HCT116 (cell line): ENCODE measurements at regions not wholly inside any gene's neighbourhood (a gene's known extent, or its start where the extent isn't known, plus 50 kb on each side); places are given as distances from the start of the nearest gene placed in this dataset.

Experiments used
- ATAC-seq: fragments of 200-7000 bp; cut with Tn5 transposase; 2 replicates; pipeline ENCODE4 v1.9.1; 2020; ENCODE audit warnings: mild to moderate bottlenecking, moderate library complexity
- BruUV-seq: library from RNA; stranded (reverse); fragments of 400-500 nt; replicated peaks from 2 replicates; lab custom pipeline; 2021; lab: Mats Ljungman, UMichigan
- CTCF ChIA-PET: fragments of 300-600 bp; sonication (Branson Sonifier 250); formaldehyde crosslinking; loops from one replicate; lab custom pipeline; 2021; ENCODE audit warnings: antibody characterized with exemption; lab: Charles Lee
- POLR2A ChIA-PET: fragments of 300-600, 350-600 bp; sonication (Branson Sonifier 250); formaldehyde crosslinking; loops from one replicate; lab custom pipeline; 2021; ENCODE audit warnings: antibody characterized with exemption; lab: Charles Lee
- RAD21 ChIA-PET, 2 experiments: fragments of 300-600 bp; sonication (Branson Sonifier 250); formaldehyde crosslinking; loops; one replicate each; lab custom pipeline; 2023; ENCODE audit warnings: low total read pairs in 2 of 2; ENCODE audit not compliant: uncharacterized antibody in 2 of 2, unreplicated experiment in 2 of 2, low non-redundant PET in 1 of 2; lab: Charles Lee
- DNase-seq: peaks from one replicate; pipeline ENCODE4 v3.0.0-alpha.2; 2010; ENCODE audit warnings: low read depth, low spot score
- H2AFZ ChIP-seq: fragments of 200-600 bp; shearing (Covaris generic), sonication (generic); 2 replicates; pipeline ENCODE4 v1.6.1; 2017; ENCODE audit warnings: low read depth, mixed run types, mixed read lengths, antibody characterized with exemption, low read length; ENCODE audit not compliant: poor library complexity, severe bottlenecking
- H3K27ac ChIP-seq: 2 replicates; pipeline ENCODE4 v1.5.1; 2012; ENCODE audit warnings: low read depth, low read length
- H3K27me3 ChIP-seq: fragments of 200-600 bp; sonication (generic); 2 replicates; pipeline ENCODE4 v1.6.1; 2016; ENCODE audit warnings: mixed run types, low read length, mixed read lengths; ENCODE audit not compliant: insufficient read depth
- H3K36me3 ChIP-seq, 2 experiments: fragments of 200-500 bp in 1 of 2; fragments of 200-600 bp in 1 of 2; sonication (Bioruptor generic) in 1 of 2; sonication (generic) in 1 of 2; 2 replicates each; pipeline versions ENCODE4 v1.5.1 to v1.6.1; 2014 to 2016; ENCODE audit warnings: low read length in 2 of 2, inconsistent platforms in 1 of 2, mixed read lengths in 1 of 2, mixed run types in 1 of 2; ENCODE audit not compliant: insufficient read depth in 2 of 2, control insufficient read depth in 1 of 2
- H3K4me1 ChIP-seq, 2 experiments: fragments of 200-600 bp in 1 of 2; sonication (generic) in 1 of 2; 2 replicates each; pipeline versions ENCODE4 v1.5.1 to v1.6.1; 2012 to 2017; ENCODE audit warnings: low read length in 2 of 2, inconsistent platforms in 1 of 2, mild to moderate bottlenecking in 1 of 2, mixed read lengths in 1 of 2, mixed run types in 1 of 2, moderate library complexity in 1 of 2; ENCODE audit not compliant: insufficient read depth in 2 of 2, control insufficient read depth in 1 of 2
- H3K4me2 ChIP-seq: fragments of 200-600 bp; sonication (generic); 2 replicates; pipeline ENCODE4 v1.6.1; 2017; ENCODE audit warnings: mixed run types, low read length, mixed read lengths
- H3K4me3 ChIP-seq, 2 experiments: fragments of 200-600 bp in 1 of 2; sonication (generic) in 1 of 2; replicated peaks in 1 of 2; 2 replicates each; pipeline ENCODE4 v1.5.1; 2011 to 2016; ENCODE audit warnings: low read length in 2 of 2, control low read depth in 1 of 2, low read depth in 1 of 2, mild to moderate bottlenecking in 1 of 2, mixed read lengths in 1 of 2, mixed run types in 1 of 2
- H3K79me2 ChIP-seq: fragments of 200-600 bp; sonication (generic); 2 replicates; pipeline ENCODE4 v1.6.1; 2017; ENCODE audit warnings: mild to moderate bottlenecking, mixed run types, low read length, moderate library complexity, mixed read lengths; ENCODE audit not compliant: insufficient read depth
- H3K9ac ChIP-seq: fragments of 200-600 bp; sonication (generic); 2 replicates; pipeline ENCODE4 v1.6.1; 2016; ENCODE audit warnings: low read length, mixed read lengths
- H3K9me2 ChIP-seq: fragments of 200-600 bp; sonication (generic), shearing (Covaris generic); 2 replicates; pipeline ENCODE4 v1.6.1; 2017; ENCODE audit warnings: mixed run types, mild to moderate bottlenecking, moderate library complexity; ENCODE audit not compliant: insufficient read depth
- H3K9me3 ChIP-seq, 2 experiments: fragments of 200-500 bp in 1 of 2; fragments of 200-600 bp in 1 of 2; sonication (Bioruptor generic) in 1 of 2; sonication (generic) in 1 of 2; 2 replicates each; pipeline ENCODE4 v1.6.1; 2014 to 2017; ENCODE audit warnings: low read length in 2 of 2, mixed read lengths in 2 of 2, inconsistent platforms in 1 of 2, low read depth in 1 of 2, mild to moderate bottlenecking in 1 of 2, mixed run types in 1 of 2, moderate library complexity in 1 of 2; ENCODE audit not compliant: control insufficient read depth in 1 of 2, insufficient read depth in 1 of 2
- H4K20me1 ChIP-seq: fragments of 200-600 bp; sonication (generic), shearing (Covaris generic); 2 replicates; pipeline ENCODE4 v1.6.1; 2017; ENCODE audit warnings: mixed run types, mild to moderate bottlenecking, moderate library complexity; ENCODE audit not compliant: insufficient read depth
- CBX3 ChIP-seq: IDR thresholded peaks from 2 replicates; pipeline ENCODE4 v1.6.1; 2012; ENCODE audit warnings: low read depth
- CEBPB ChIP-seq: IDR thresholded peaks from 2 replicates; pipeline ENCODE4 v1.6.1; 2012; ENCODE audit warnings: low read depth
- FOSL1 ChIP-seq: IDR thresholded peaks from 2 replicates; pipeline ENCODE4 v1.6.1; 2012; ENCODE audit warnings: low read depth
- JUND ChIP-seq: IDR thresholded peaks from 2 replicates; pipeline ENCODE4 v1.6.1; 2012
- POLR2AphosphoS5 ChIP-seq: IDR thresholded peaks from 2 replicates; pipeline ENCODE4 v1.6.1; 2011; ENCODE audit warnings: mild to moderate bottlenecking, low read depth, low read length, moderate library complexity
- RAD21 ChIP-seq: IDR thresholded peaks from 2 replicates; pipeline ENCODE4 v1.6.1; 2012; ENCODE audit warnings: low read depth, mild to moderate bottlenecking
- SIN3A ChIP-seq: IDR thresholded peaks from 2 replicates; pipeline ENCODE4 v1.6.1; 2012; ENCODE audit warnings: low read depth
- SP1 ChIP-seq: IDR thresholded peaks from 2 replicates; pipeline ENCODE4 v1.6.1; 2012; ENCODE audit warnings: low read depth
- intact Hi-C: fragments of 100-400 bp; cut with micrococcal nuclease; formaldehyde crosslinking; loops from 2 replicates; pipeline ENCODE4 v1.10.0; 2022
- TF ChIP-seq, protein P1 (sequence below): IDR thresholded peaks from 2 replicates; pipeline ENCODE4 v1.6.1; 2012; ENCODE audit warnings: low read depth
- TF ChIP-seq, protein P2 (sequence below): IDR thresholded peaks from 2 replicates; pipeline ENCODE4 v1.6.1; 2012
- TF ChIP-seq, protein P3 (sequence below): IDR thresholded peaks from 2 replicates; pipeline ENCODE4 v1.6.1; 2012

DNA sequence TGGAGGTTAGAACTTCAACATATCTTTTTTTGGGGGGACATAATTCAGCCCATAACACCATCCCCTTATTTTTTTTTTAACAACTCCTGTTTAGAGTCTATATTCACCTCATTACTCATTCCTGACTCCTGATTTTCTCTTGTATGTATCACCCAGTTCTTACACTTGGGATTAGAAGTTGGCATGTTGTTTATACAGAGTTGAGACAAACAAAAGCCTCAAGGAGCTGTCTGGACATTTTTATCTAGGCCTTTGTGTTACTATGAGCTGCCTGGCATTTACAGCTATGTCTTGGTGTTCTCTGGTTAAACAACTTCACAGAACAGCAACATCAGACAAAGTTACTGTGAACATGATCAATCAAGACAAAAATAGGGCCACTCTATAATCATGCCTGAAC is 517.5 kb downstream of the KIF20B start:
- Histone ChIP-seq H2AFZ (no peak overlapping the region), H3K4me1 (peaks cover 19 to 24% of the 10 kb centered on the region in 2 experiments), H3K36me3 (peaks cover 0 to 18% of the 10 kb centered on the region in 2 experiments; a peak in 1 of 4 replicates), H3K4me3 (no peak overlapping the region), H3K27me3 (no peaks in the 10 kb centered on the region), H4K20me1 (no peaks in the 10 kb centered on the region), H3K9me3 (0 out of 4 replicates have a peak, but pooled peaks cover 0 to 4% of the 10 kb centered on the region in 2 experiments), H3K79me2 (no peaks in the 10 kb centered on the region), H3K9me2 (no peaks in the 10 kb centered on the region), H3K4me2 (no peak overlapping the region), H3K27ac (no peak overlapping the region), H3K9ac (no peak overlapping the region)
- ChIA-PET RAD21 (no interaction called here), POLR2A (no interaction called here), CTCF (no interaction called here)
- intact Hi-C loops = no loop called here
- DNase-seq (no peak), ATAC-seq (no peak)
- no TSS peak for BruUV-seq
- TF ChIP-seq POLR2AphosphoS5 (no peak), CBX3 (no peak)

DNA sequence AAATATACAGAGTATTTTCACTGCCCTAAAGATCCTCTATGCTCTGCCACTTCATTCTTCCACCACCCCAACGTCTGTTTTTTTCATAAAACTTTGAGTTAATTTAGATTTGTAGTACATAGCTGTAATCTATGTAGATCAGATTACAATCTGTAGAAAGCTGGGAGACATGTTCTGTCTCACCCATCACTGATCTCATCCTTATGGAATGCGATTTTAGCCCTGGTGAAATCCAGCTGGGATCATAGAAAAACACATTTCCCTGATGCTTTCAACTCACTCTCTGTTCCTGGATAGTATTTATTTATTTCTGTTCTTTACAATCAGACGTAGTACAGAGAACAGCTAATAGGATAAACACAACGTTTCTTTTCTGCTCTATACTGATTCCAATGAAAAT is 521.0 kb downstream of the KIF20B start:
- 0 out of 4 replicates have a peak, but pooled peaks cover 0 to 4% of the 10 kb centered on the region in 2 experiments for H3K9me3 ChIP-seq
- intact Hi-C loops = loop anchor here (10.0 kb wide), 1 partner anchor 632 kb away; the partner anchor contains the start of gene HTR7
- BruUV-seq = no TSS peak
- H4K20me1 ChIP-seq = no peaks in the 10 kb centered on the region
- H3K27me3 ChIP-seq = no peaks in the 10 kb centered on the region
- POLR2A ChIA-PET = no interaction called here
- H3K9ac ChIP-seq = peak overlapping the region; percentile 42
- peaks cover 34 to 56% of the 10 kb centered on the region in 2 experiments for H3K4me1 ChIP-seq
- CTCF ChIA-PET = no interaction called here
- TF ChIP-seq, protein P1, sequence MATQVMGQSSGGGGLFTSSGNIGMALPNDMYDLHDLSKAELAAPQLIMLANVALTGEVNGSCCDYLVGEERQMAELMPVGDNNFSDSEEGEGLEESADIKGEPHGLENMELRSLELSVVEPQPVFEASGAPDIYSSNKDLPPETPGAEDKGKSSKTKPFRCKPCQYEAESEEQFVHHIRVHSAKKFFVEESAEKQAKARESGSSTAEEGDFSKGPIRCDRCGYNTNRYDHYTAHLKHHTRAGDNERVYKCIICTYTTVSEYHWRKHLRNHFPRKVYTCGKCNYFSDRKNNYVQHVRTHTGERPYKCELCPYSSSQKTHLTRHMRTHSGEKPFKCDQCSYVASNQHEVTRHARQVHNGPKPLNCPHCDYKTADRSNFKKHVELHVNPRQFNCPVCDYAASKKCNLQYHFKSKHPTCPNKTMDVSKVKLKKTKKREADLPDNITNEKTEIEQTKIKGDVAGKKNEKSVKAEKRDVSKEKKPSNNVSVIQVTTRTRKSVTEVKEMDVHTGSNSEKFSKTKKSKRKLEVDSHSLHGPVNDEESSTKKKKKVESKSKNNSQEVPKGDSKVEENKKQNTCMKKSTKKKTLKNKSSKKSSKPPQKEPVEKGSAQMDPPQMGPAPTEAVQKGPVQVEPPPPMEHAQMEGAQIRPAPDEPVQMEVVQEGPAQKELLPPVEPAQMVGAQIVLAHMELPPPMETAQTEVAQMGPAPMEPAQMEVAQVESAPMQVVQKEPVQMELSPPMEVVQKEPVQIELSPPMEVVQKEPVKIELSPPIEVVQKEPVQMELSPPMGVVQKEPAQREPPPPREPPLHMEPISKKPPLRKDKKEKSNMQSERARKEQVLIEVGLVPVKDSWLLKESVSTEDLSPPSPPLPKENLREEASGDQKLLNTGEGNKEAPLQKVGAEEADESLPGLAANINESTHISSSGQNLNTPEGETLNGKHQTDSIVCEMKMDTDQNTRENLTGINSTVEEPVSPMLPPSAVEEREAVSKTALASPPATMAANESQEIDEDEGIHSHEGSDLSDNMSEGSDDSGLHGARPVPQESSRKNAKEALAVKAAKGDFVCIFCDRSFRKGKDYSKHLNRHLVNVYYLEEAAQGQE = no peak
- TF ChIP-seq, protein P2, sequence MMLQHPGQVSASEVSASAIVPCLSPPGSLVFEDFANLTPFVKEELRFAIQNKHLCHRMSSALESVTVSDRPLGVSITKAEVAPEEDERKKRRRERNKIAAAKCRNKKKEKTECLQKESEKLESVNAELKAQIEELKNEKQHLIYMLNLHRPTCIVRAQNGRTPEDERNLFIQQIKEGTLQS = peak; percentile 57; the same call in 1 of the 2 replicates
- TF ChIP-seq RAD21 = 0 out of 2 replicates have a peak, but pooled peaks have one; percentile 2
- TF ChIP-seq FOSL1 = peak; percentile 56; the same call in 1 of the 2 replicates
- TF ChIP-seq CBX3 = peak; percentile 63
- 0 out of 2 replicates have a peak, but pooled peaks have one; percentile 27 for TF ChIP-seq SIN3A
- TF ChIP-seq, protein P3, sequence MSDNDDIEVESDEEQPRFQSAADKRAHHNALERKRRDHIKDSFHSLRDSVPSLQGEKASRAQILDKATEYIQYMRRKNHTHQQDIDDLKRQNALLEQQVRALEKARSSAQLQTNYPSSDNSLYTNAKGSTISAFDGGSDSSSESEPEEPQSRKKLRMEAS = no peak
- peak; percentile 39; the same call in 1 of the 2 replicates for TF ChIP-seq SP1
- peak; percentile 78 for TF ChIP-seq JUND
- peak; percentile 48; the same call in 1 of the 2 replicates for TF ChIP-seq CEBPB
- no peaks in the 10 kb centered on the region for H3K79me2 ChIP-seq
- peaks cover 0 to 25% of the 10 kb centered on the region in 2 experiments; a peak in 1 of 4 replicates for H3K36me3 ChIP-seq
- DNase-seq (peak; percentile 45), ATAC-seq (peak; percentile 56)
- H3K4me2 ChIP-seq = peak overlapping the region; percentile 55
- RAD21 ChIA-PET = no interaction called here
- peak overlapping the region; percentile 87 for H3K27ac ChIP-seq
- no peaks in the 10 kb centered on the region for H3K9me2 ChIP-seq
- peak overlapping the region; percentile 28 for H2AFZ ChIP-seq
- peak overlapping the region in 1 of 2 experiments; percentile 14; a peak in 1 of 4 replicates for H3K4me3 ChIP-seq
